Thyroid gland (tissue), 4 donors: ENCODE measurements at regions not wholly inside any gene's neighbourhood (a gene's known extent, or its start where the extent isn't known, plus 50 kb on each side); places are given as distances from the start of the nearest gene placed in this dataset.

Experiments
- POLR2A ChIP-seq, 2 donors: fragments of 450-650 bp; IDR thresholded peaks; one replicate each; pipeline ENCODE4 v1.6.1; 2017; ENCODE audit warnings: antibody characterized with exemption in 2 of 2, mild to moderate bottlenecking in 2 of 2, moderate library complexity in 1 of 2
- TF ChIP-seq, protein P1 (sequence below), 6 experiments: fragments of 200-600 bp in 3 of 6; fragments of 450-650 bp in 3 of 6; sonication (generic) in 3 of 6; IDR thresholded peaks; one replicate each; pipeline ENCODE4 v1.5.1; 2016 to 2019; ENCODE audit warnings: antibody characterized with exemption in 6 of 6, mild to moderate bottlenecking in 2 of 6, inconsistent platforms in 1 of 6, moderate library complexity in 1 of 6

DNA sequence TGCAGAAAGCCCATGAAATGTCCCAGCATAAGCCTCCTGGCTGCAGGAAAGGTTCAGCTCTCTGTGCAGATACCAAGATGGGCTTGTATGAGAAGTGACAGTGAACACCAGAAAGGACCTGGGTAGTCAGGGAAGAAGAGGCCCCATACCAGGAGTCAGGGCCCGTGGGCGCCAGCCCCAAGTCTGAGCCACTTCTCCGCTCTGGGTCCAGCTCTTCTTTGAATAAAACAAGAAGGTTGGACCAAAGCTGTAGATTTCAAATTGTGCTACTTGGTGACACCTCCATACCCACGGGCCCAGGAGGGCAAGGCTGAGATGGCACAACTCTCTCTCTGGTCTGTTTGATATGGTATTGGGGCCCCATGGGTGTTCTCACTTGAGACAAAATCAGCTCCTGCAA is 261.5 kb downstream of the UACA start:
- TF ChIP-seq POLR2A (IDR thresholded peaks at IDR 0.05), result no peak
- TF ChIP-seq, protein P1, sequence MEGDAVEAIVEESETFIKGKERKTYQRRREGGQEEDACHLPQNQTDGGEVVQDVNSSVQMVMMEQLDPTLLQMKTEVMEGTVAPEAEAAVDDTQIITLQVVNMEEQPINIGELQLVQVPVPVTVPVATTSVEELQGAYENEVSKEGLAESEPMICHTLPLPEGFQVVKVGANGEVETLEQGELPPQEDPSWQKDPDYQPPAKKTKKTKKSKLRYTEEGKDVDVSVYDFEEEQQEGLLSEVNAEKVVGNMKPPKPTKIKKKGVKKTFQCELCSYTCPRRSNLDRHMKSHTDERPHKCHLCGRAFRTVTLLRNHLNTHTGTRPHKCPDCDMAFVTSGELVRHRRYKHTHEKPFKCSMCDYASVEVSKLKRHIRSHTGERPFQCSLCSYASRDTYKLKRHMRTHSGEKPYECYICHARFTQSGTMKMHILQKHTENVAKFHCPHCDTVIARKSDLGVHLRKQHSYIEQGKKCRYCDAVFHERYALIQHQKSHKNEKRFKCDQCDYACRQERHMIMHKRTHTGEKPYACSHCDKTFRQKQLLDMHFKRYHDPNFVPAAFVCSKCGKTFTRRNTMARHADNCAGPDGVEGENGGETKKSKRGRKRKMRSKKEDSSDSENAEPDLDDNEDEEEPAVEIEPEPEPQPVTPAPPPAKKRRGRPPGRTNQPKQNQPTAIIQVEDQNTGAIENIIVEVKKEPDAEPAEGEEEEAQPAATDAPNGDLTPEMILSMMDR (IDR thresholded peaks at IDR 0.05), result no peak
